Stomach (tissue), 8 donors: ENCODE measurements at regions not wholly inside any gene's neighbourhood (a gene's known extent, or its start where the extent isn't known, plus 50 kb on each side); places are given as distances from the start of the nearest gene placed in this dataset.

Experiments
- DNase-seq, 2 donors: peaks; one replicate each; pipeline versions ENCODE4 v3.0.0 to v3.0.0-alpha.2; 2013 to 2019
- H3K27ac ChIP-seq, 5 donors: fragments of 200-600 bp in 4 of 5; sonication (generic) in 4 of 5; one replicate each; pipeline ENCODE4 v1.5.1; 2013 to 2019; ENCODE audit warnings: mild to moderate bottlenecking in 1 of 5, moderate library complexity in 1 of 5
- H3K27me3 ChIP-seq, 3 donors: fragments of 200-600 bp; sonication (generic); one replicate each; pipeline ENCODE4 v1.5.1; 2017 to 2019; ENCODE audit warnings: mixed run types in 1 of 3
- H3K36me3 ChIP-seq, 4 donors: fragments of 200-600 bp; sonication (generic); 1 replicate in 3 of 4; 2 replicates in 1 of 4; pipeline ENCODE4 v1.5.1; 2016 to 2019
- H3K4me1 ChIP-seq, 4 donors: fragments of 200-600 bp; sonication (generic); one replicate each; pipeline ENCODE4 v1.5.1; 2016 to 2019
- H3K4me3 ChIP-seq, 4 donors: fragments of 200-600 bp; sonication (generic) in 3 of 4; one replicate each; pipeline ENCODE4 v1.5.1; 2016 to 2019; ENCODE audit warnings: mild to moderate bottlenecking in 1 of 4
- H3K9me3 ChIP-seq, 4 donors: fragments of 200-600 bp; sonication (generic); one replicate each; pipeline ENCODE4 v1.5.1; 2016 to 2019
- EP300 ChIP-seq: sonication (generic); formaldehyde crosslinking; IDR thresholded peaks from one replicate; pipeline ENCODE4 v1.6.1; 2017; ENCODE audit warnings: antibody characterized with exemption
- POLR2A ChIP-seq, 4 donors: fragments of 450-650 bp; IDR thresholded peaks; one replicate each; pipeline ENCODE4 v1.6.1; 2016; ENCODE audit warnings: antibody characterized with exemption in 4 of 4, control low read depth in 2 of 4, mild to moderate bottlenecking in 1 of 4, moderate library complexity in 1 of 4
- POLR2AphosphoS5 ChIP-seq, 3 donors: sonication (generic); formaldehyde crosslinking; IDR thresholded peaks; one replicate each; pipeline ENCODE4 v1.6.1; 2016; ENCODE audit warnings: antibody characterized with exemption in 3 of 3
- WGBS, 5 donors: extraction: QIAGEN DNeasy Blood & Tissue Kit in 3 of 5; methylation state at CpG; one replicate each; pipeline versions ENCODE4 v1.1.5 to v1.1.7; 2013 to 2018; 5-methylcytosine and 5-hydroxymethylcytosine counted together
- intact Hi-C: fragments of 100-400 bp; cut with DNase I; formaldehyde crosslinking; loops from one replicate; pipeline ENCODE4 v1.15.1; 2023; ENCODE audit warnings: low total_unique reads
- TF ChIP-seq, protein P1 (sequence below), 7 experiments: fragments of 450-650 bp in 4 of 7; fragments of 200-600 bp in 3 of 7; sonication (generic) in 3 of 7; IDR thresholded peaks; one replicate each; pipeline ENCODE4 v1.5.1; 2016 to 2019; ENCODE audit warnings: antibody characterized with exemption in 7 of 7, control low read depth in 2 of 7, mild to moderate bottlenecking in 1 of 7
- donor health status: healthy with polysubstance abuse.
- donor health status: Bipolar disorder and iron deficiency.
- donor health status: healthy.

DNA sequence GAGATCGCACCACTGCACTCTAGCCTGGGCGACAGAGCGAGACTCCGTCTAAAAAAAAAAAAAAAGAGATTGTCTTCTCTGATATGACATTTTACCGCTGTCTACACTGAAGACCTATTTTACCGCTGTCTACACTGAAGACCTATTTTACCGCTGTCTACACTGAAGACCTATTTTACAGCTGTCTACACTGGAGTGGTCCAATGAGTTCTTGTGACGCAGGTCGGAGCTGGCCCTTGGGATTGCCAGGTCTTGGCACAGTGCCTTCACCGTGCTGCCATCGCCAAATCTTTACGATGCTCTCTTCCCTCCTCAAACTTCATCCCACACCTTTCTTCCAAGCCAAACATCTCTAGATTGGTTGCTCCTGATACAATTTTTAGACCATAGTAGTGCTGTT lies 183.1 kb upstream of the FAT1 start:
- no peak overlapping the region for H3K4me3 ChIP-seq
- H3K4me1 ChIP-seq = peaks cover 0 to 16% (median 13%) of the 10 kb centered on the region in 4 donors
- DNase-seq = no peak
- no peaks in the 10 kb centered on the region for H3K36me3 ChIP-seq
- H3K9me3 ChIP-seq = no peaks in the 10 kb centered on the region
- H3K27ac ChIP-seq = no peak overlapping the region
- TF ChIP-seq EP300 (no peak), POLR2A (IDR thresholded peaks at IDR 0.05) (no peak), POLR2AphosphoS5 (IDR thresholded peaks at IDR 0.05) (no peak)
- TF ChIP-seq, protein P1, sequence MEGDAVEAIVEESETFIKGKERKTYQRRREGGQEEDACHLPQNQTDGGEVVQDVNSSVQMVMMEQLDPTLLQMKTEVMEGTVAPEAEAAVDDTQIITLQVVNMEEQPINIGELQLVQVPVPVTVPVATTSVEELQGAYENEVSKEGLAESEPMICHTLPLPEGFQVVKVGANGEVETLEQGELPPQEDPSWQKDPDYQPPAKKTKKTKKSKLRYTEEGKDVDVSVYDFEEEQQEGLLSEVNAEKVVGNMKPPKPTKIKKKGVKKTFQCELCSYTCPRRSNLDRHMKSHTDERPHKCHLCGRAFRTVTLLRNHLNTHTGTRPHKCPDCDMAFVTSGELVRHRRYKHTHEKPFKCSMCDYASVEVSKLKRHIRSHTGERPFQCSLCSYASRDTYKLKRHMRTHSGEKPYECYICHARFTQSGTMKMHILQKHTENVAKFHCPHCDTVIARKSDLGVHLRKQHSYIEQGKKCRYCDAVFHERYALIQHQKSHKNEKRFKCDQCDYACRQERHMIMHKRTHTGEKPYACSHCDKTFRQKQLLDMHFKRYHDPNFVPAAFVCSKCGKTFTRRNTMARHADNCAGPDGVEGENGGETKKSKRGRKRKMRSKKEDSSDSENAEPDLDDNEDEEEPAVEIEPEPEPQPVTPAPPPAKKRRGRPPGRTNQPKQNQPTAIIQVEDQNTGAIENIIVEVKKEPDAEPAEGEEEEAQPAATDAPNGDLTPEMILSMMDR (IDR thresholded peaks at IDR 0.05) = no peak
- 82 to 97% (median 95%) methylated on average over 8 to 12 of the region's 12 CpGs for WGBS, 5 donors
- intact Hi-C loops = no loop called here
- H3K27me3 ChIP-seq = no peaks in the 10 kb centered on the region

DNA sequence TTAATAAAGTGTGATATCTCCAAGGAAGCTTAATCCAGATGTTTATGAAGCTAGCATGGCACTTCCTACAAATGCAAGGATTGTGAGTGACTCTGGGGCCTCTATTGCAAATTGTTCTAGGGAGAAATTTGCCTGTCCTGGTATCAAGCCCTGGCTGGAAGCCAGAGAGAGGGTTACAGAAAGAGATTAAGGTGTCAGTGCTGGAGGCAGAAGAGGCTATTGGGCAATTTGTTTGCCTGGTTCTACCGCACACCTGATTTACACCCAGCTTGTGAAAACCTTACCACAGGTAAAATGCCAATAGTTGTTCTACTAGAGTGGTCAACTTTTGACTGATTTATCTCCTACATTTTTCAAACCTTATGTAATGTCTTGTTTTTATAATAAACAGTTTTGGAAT lies 186.7 kb upstream of the FAT1 start:
- Histone ChIP-seq H3K36me3 (no peaks in the 10 kb centered on the region), H3K27ac (no peak overlapping the region), H3K27me3 (no peaks in the 10 kb centered on the region), H3K9me3 (no peaks in the 10 kb centered on the region), H3K4me1 (no peaks in the 10 kb centered on the region), H3K4me3 (no peak overlapping the region)
- TF ChIP-seq POLR2AphosphoS5 (IDR thresholded peaks at IDR 0.05) = no peak
- TF ChIP-seq, protein P1 (IDR thresholded peaks at IDR 0.05) = no peak
- no peak for TF ChIP-seq EP300
- no peak for TF ChIP-seq POLR2A (IDR thresholded peaks at IDR 0.05)
- no peak for DNase-seq
- intact Hi-C loops = no loop called here
- 57 to 88% (median 72%) methylated on average over 1 of the region's 1 CpG for WGBS, 5 donors

DNA sequence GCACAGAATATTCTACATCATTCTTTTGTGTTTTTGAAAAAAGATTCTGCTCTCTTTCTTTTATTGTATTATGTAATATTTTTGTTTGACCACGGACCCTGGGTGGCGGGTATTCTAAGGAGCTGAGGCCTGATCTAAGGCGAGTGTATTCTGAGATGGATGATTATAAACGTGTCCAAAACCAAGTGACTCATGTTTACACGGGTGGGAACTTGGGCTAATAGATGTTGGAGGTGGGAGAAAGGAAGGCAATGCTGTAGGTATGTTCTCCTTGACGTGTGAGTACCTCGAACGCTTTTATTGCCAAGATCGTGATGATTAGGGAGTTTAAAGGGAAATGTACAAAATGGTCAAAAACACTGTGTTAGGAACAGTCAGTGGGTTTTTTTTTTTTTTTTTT lies 188.9 kb upstream of the FAT1 start:
- Histone ChIP-seq H3K4me1 (no peaks in the 10 kb centered on the region), H3K4me3 (no peak overlapping the region), H3K9me3 (no peaks in the 10 kb centered on the region), H3K27ac (no peak overlapping the region), H3K27me3 (no peaks in the 10 kb centered on the region), H3K36me3 (no peaks in the 10 kb centered on the region)
- TF ChIP-seq POLR2AphosphoS5 (IDR thresholded peaks at IDR 0.05) = no peak
- TF ChIP-seq POLR2A (IDR thresholded peaks at IDR 0.05) = no peak
- TF ChIP-seq, protein P1 (IDR thresholded peaks at IDR 0.05) = no peak
- no peak for TF ChIP-seq EP300
- 51 to 60% (median 56%) methylated on average over 9 of the region's 9 CpGs for WGBS, 5 donors
- intact Hi-C loops = no loop called here
- no peak for DNase-seq

DNA sequence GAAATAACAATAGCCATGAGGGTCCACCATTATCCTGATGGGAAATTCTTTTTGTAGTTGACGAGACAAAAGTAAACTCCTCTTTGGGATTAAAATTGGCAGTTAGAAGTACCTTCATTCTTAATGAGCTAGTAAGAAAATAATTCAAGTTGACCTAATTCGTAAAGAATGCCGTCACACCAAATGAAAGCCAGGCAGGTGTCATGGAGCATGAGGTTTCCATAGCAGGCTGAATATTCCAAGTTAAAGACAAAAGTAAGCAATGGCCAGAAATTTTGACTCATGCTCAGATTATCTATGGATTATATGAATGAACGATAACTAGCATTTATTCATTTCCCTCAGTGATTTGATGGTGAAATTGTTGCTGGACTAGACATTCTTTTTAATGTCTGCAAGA lies 192.2 kb upstream of the FAT1 start:
- intact Hi-C loops = no loop called here
- Histone ChIP-seq H3K36me3 (no peaks in the 10 kb centered on the region), H3K4me1 (no peaks in the 10 kb centered on the region), H3K27ac (no peak overlapping the region), H3K27me3 (no peaks in the 10 kb centered on the region), H3K4me3 (no peak overlapping the region), H3K9me3 (no peaks in the 10 kb centered on the region)
- WGBS, 5 donors = 87 to 89% (median 88%) methylated on average over 4 of the region's 4 CpGs
- TF ChIP-seq, protein P1 (IDR thresholded peaks at IDR 0.05) = no peak
- no peak for TF ChIP-seq POLR2AphosphoS5 (IDR thresholded peaks at IDR 0.05)
- no peak for DNase-seq

DNA sequence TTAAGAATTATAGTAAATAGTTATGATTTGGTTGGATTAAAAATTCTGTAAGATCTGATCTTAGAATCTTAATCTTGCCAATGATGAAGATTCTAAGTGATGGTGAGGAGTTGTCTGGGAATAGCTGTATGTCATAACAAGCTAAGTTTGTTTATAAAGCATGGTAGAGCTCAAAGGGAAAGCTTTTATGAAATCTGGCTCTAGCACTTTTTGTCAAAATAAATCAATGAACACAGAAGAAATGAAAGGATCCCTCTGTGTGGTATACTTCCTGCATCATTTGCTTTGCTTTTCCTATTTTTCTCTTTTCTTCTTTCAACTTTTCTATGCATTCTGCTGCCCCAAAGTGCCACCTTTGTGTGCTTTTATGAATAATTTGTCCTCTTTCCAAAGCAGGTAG lies 193.5 kb upstream of the FAT1 start:
- Histone ChIP-seq H3K27me3 (no peaks in the 10 kb centered on the region), H3K9me3 (no peaks in the 10 kb centered on the region), H3K27ac (no peak overlapping the region), H3K4me1 (no peaks in the 10 kb centered on the region), H3K4me3 (no peak overlapping the region), H3K36me3 (no peaks in the 10 kb centered on the region)
- no peak for TF ChIP-seq EP300
- TF ChIP-seq, protein P1 (IDR thresholded peaks at IDR 0.05) = no peak
- TF ChIP-seq POLR2A (IDR thresholded peaks at IDR 0.05) = no peak
- no peak for TF ChIP-seq POLR2AphosphoS5 (IDR thresholded peaks at IDR 0.05)
- no peak for DNase-seq
- intact Hi-C loops = no loop called here
